ENCODE measurements at regions not wholly inside any gene's neighbourhood (a gene's known extent, or its start where the extent isn't known, plus 50 kb on each side); places are given as distances from the start of the nearest gene placed in this dataset.

DNA sequence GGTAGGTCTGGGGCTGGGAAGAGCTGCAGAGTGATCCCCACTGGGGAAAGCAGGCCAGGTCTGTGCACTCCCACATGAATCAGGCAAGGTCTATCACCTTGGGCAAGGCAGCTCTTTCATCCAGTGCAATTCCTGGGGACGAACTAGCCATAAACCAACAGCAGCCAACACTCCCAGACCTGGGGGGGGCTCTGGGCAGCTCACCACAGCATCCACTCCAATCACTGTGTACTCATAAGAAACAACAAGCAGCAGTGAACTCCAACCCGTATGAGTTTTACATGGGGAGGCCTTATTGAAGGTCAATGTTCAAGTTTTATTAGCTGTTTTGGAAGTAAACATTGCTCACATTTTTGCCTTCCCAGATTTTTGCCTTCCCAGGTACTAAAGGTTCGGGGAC lies 157.4 kb upstream of the NAV2 start:
- Histone ChIP-seq H3K4me3 (ENCODE audit: low read depth, low read length) (no peak overlapping the region), H3K9me3 (ENCODE audit: control insufficient read depth, insufficient read depth, low read length) (no peaks in the 10 kb centered on the region), H3K27ac (ENCODE audit: low read depth, low read length) (no peak overlapping the region), H3K27me3 (ENCODE audit: control insufficient read depth, insufficient read depth, low read length) (peaks cover 36% of the 10 kb centered on the region)
- no peak for DNase-seq (ENCODE audit: low read depth, low spot score)
- CTCF ChIA-PET = interaction anchor here (0.7 to 12.6 kb wide), 15 partner anchors 8 to 484 kb away, joined by 3 to 182 read pairs (median 21); no protein-coding TSS in a partner anchor
- POLR2A ChIA-PET = no interaction called here
- TF ChIP-seq, protein P1, sequence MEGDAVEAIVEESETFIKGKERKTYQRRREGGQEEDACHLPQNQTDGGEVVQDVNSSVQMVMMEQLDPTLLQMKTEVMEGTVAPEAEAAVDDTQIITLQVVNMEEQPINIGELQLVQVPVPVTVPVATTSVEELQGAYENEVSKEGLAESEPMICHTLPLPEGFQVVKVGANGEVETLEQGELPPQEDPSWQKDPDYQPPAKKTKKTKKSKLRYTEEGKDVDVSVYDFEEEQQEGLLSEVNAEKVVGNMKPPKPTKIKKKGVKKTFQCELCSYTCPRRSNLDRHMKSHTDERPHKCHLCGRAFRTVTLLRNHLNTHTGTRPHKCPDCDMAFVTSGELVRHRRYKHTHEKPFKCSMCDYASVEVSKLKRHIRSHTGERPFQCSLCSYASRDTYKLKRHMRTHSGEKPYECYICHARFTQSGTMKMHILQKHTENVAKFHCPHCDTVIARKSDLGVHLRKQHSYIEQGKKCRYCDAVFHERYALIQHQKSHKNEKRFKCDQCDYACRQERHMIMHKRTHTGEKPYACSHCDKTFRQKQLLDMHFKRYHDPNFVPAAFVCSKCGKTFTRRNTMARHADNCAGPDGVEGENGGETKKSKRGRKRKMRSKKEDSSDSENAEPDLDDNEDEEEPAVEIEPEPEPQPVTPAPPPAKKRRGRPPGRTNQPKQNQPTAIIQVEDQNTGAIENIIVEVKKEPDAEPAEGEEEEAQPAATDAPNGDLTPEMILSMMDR (IDR thresholded peaks at IDR 0.05; ENCODE audit: low read depth, low read length) = no peak

DNA sequence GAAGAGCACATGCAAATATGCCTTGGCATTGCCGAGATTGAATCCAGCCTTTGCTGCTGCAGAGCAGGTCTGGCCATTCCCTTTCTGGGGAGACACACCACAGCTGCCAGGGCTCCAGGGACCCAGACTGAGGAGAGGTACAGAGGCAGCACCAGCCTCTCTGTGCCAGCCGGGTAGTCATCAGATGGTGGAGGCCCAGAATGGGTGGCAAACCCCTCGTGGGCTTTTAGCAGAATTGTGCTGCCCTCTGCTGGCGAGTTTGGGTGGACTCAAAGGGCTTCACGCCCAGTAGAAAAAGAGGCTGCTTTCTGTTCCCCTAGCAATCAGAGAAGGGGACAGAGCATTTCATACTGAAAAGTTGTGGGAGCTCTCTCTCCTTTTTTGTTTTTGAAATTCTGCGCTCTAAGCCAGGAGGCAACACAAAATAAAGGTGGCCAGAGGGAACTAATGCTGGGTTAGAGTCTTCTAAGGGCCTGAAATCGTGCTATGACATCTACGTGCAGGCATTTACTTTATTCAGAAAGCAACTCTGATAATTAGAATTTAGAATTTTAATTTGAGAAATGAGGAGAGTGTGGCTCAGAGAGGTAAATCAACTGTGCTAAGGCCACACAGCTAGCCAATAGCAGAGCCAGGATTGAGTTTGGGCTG lies 158.8 kb upstream of the NAV2 start:
- POLR2A ChIA-PET = no interaction called here
- CTCF ChIA-PET = interaction anchor here (0.5 to 12.6 kb wide), 44 partner anchors 10 to 710 kb away, joined by 3 to 182 read pairs (median 4); no protein-coding TSS in a partner anchor
- H3K27ac ChIP-seq (ENCODE audit: low read depth, low read length) = no peak overlapping the region

DNA sequence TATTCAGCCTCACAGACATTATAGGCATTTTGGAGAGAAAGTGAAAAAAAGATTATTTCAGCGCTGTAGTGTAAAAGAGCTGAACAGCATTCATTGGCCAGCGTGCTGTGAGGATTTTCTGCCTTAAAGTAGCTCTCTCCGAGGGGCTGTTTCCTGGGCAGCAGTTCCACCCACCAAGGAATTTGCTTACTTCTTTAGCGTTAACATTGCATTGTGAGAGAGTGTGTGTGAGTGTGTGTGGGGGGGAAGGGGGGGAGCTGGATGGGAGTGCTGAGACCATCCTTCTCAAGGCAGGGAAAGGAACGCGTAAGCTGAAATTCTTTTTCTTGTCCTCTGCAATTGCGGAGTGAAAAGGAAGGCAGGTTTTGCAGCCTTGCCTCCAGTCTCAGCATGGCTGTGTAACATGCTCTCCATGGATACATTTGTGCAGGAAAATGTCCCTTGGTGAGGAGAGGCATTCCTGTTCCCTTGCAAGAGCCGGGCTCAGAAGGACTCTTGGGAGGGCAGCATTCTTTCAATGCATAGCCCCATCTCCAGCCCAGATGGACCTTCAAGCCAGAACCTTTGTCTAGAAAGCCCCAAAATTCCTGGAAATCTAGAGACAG lies 159.9 kb upstream of the NAV2 start:
- no peaks in the 10 kb centered on the region for H3K9me3 ChIP-seq (ENCODE audit: control insufficient read depth, insufficient read depth, low read length)
- no peak overlapping the region for H3K27ac ChIP-seq (ENCODE audit: low read depth, low read length)
- ChIA-PET CTCF (interaction anchor here (0.6 to 12.6 kb wide), 24 partner anchors 9 to 481 kb away, joined by 3 to 182 read pairs (median 5); no protein-coding TSS in a partner anchor), POLR2A (no interaction called here)
- H3K27me3 ChIP-seq (ENCODE audit: control insufficient read depth, insufficient read depth, low read length) = peaks cover 37% of the 10 kb centered on the region
- no peak overlapping the region for H3K4me3 ChIP-seq (ENCODE audit: low read depth, low read length)
- DNase-seq (ENCODE audit: low read depth, low spot score) = no peak
- TF ChIP-seq, protein P1 (IDR thresholded peaks at IDR 0.05; ENCODE audit: low read depth, low read length) = no peak

More for the DNA sequence above, 158.8 kb upstream of the NAV2 start:
- H3K9me3 ChIP-seq (ENCODE audit: control insufficient read depth, insufficient read depth, low read length) = no peaks in the 10 kb centered on the region
- no peak overlapping the region for H3K4me3 ChIP-seq (ENCODE audit: low read depth, low read length)
- peaks cover 31% of the 10 kb centered on the region for H3K27me3 ChIP-seq (ENCODE audit: control insufficient read depth, insufficient read depth, low read length)
- DNase-seq (ENCODE audit: low read depth, low spot score) = peak; percentile 44
- TF ChIP-seq, protein P1 (IDR thresholded peaks at IDR 0.05; ENCODE audit: low read depth, low read length) = peak; percentile 91

DNA sequence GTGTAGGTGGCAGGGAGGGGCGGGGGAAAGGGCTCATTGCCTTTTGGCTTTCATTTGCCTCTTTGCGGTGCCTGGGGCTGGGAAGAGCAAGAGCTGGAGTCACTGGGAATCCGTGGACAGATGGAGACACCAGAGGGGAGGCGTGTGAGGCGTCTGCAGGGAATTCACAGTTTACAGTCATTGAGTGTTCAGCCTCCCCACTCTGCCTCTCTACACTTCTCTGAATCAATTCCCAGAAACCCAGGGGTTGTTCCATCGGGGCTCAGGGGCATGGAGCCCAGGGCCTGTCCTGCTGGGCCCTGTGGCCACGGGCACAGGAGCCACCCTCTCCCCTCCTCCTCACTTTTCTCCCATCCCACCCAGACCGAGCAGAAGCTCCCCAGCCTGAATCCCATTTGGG lies 160.5 kb upstream of the NAV2 start:
- TF ChIP-seq, protein P1 (IDR thresholded peaks at IDR 0.05; ENCODE audit: low read depth, low read length) = no peak
- CTCF ChIA-PET = interaction anchor here (0.6 to 12.6 kb wide), 12 partner anchors 21 to 481 kb away, joined by 3 to 182 read pairs (median 47); no protein-coding TSS in a partner anchor
- no peak for DNase-seq (ENCODE audit: low read depth, low spot score)
- Histone ChIP-seq H3K4me3 (ENCODE audit: low read depth, low read length) (no peak overlapping the region), H3K27ac (ENCODE audit: low read depth, low read length) (no peak overlapping the region), H3K9me3 (ENCODE audit: control insufficient read depth, insufficient read depth, low read length) (no peaks in the 10 kb centered on the region), H3K27me3 (ENCODE audit: control insufficient read depth, insufficient read depth, low read length) (peaks cover 41% of the 10 kb centered on the region)
- POLR2A ChIA-PET = no interaction called here

DNA sequence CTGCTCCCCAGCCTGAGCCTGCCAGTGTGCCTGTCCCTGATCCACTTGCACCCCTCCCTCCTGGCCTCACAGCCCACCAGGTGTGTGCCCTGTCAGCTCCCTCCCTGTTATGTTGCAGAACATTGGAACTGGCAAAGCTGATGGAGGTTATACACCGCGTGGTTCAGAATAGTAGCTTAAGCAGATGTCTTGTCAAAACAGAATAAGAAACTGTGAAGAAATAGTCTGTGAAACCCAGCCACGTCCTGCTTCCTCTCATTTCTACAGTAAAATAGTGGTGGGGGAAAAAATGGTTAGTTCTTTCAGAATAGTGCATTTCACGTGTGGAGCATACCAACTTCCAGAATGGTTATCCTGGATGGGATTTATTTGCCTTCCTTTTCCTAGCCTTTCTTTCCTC lies 161.2 kb upstream of the NAV2 start:
- H3K27ac ChIP-seq (ENCODE audit: low read depth, low read length) = no peak overlapping the region
- DNase-seq (ENCODE audit: low read depth, low spot score) = no peak
- CTCF ChIA-PET = interaction anchor here (0.6 to 10.2 kb wide), 7 partner anchors 142 to 480 kb away, joined by 3 to 182 read pairs (median 41); no protein-coding TSS in a partner anchor
- H3K4me3 ChIP-seq (ENCODE audit: low read depth, low read length) = no peak overlapping the region
- no peaks in the 10 kb centered on the region for H3K9me3 ChIP-seq (ENCODE audit: control insufficient read depth, insufficient read depth, low read length)
- TF ChIP-seq, protein P1 (IDR thresholded peaks at IDR 0.05; ENCODE audit: low read depth, low read length) = no peak
- peaks cover 45% of the 10 kb centered on the region for H3K27me3 ChIP-seq (ENCODE audit: control insufficient read depth, insufficient read depth, low read length)
- POLR2A ChIA-PET = no interaction called here
